NCI-H2196 (cell line): ENCODE measurements at regions not wholly inside any gene's neighbourhood (a gene's known extent, or its start where the extent isn't known, plus 50 kb on each side); places are given as distances from the start of the nearest gene placed in this dataset.
"Not testable (repeated sequence)": the region's sequence is repeated elsewhere in the genome, so short reads cannot be mapped to it uniquely, and the experiment has no call there.

Experiments
- DNase-seq: peaks from one replicate; lab custom pipeline; 2025; ENCODE audit not compliant: unreplicated experiment; lab: John Stamatoyannopoulos, UW

DNA sequence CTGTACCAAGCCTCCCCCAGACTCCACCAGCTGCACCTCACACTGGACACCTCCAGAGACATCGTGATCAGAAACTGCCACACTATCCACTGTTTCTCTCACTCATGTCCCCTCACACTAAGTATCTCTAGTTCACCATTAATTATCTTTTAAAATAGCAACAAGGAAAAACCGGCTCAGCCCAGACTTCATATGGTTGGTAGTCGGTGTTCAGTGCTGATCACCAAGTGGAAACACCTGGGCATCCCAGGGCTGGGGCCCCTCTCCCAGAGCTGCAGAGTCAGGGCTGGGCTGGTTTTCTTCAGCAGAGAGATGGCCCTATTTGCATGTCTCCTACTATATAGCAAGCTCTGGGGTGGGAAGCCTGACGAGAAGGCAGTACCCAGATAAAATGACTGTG, 1140.0 kb downstream of the TMEM121 start:
- DNase-seq = no peak

DNA sequence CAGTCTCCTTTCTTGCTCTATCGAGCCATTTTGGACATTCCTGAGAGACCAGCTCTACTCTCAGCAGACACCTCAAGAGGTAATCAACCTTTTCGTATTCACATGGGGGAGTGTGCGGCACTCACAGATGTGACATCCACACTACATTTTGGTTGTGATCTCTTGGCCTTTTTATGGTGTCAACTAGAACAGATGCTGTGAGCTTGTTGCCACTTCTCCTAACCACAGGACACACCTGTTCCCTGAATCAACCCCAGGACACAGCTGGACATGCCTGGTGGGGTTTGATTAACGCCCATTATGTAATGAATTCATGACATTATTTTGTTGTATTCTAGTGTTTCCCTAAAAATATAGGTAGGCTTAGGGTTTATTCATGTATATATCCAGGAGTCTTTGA, 1143.6 kb downstream of the TMEM121 start:
- DNase-seq = no peak

DNA sequence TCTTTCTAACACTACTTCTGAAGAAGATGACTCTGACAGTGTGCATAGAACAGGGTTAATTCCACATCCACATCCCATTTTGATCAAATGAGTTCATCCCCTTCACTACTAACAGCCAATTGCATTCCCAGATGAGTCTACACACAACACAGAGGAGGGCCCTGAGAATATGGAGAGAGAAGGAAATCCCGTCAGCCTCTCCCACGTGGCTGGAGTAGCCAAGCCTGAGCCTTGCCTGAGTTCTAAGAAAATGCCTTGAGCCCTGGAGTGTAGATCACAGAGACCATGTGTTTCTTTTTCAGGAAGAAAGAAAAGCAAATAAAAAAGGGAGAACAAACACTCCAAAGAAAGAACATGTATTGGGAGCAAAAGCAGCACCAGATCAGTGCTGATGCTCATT, 1147.7 kb downstream of the TMEM121 start:
- DNase-seq = not testable (repeated sequence)

DNA sequence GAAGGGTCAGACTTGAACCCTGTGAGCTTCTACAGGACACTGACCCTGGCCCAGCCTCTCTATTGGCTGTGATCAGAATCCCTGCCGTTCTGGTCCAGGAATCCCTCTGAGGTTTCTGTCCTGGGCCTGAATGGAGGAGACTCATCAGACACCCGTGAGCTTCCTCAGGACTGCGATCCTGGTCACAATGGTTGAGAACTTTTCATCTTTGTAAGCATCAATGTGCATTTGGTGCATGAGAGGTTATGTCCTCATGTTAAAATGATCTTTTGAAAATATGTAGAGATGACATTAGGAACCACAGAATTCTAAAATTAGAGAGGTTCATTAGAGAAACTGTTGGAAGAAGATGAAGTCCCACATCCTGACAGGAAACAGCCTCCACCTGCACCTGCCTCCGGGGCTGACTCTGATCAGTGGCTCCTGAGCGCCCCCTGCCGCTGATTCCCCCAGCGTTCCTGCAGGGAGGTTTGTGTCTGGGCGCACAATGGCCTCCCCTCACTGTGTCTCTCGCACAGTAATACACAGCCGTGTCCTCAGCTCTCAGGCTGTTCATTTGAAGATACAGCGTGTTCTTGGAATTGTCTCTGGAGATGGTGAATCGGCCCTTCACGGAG, 1148.2 kb downstream of the TMEM121 start:
- not testable (repeated sequence) for DNase-seq

DNA sequence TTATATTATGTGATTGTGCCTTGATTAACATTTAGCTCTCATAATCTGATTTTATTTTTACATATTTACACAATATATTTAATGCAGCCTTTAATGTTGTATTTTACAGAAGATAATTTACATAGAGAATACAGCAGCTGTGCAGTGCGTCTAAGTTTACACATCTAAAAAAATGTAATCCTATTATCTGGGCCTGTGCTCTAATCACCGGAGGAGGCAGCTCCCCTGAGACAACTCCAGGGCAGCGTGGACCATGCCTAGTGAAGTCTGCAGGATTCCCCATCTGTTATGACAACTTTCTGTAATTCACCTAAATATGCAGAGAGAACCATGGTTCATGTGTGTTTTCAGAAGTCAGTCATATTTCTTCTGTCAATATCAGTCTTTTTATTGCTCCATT, 1149.3 kb downstream of the TMEM121 start:
- DNase-seq = not testable (repeated sequence)

DNA sequence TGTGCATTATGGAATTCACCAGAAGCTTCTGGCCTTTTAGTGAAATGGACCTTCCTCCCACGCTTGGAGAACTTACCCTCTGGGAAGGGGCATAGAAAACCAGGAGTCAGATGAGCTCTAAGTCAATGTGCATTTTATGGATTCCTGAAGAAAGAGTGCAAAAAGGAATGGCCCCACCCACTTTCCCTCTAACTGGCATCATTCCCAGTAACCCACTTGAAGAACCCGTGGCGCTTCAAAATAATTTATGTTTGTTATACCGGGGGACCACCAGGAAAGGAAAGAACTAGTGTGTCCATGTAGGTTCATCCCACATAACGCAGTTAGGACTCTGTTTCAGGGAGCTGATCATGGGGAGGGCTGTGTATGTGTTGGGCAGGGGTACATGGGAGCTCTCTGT, 1153.4 kb downstream of the TMEM121 start:
- no peak for DNase-seq

DNA sequence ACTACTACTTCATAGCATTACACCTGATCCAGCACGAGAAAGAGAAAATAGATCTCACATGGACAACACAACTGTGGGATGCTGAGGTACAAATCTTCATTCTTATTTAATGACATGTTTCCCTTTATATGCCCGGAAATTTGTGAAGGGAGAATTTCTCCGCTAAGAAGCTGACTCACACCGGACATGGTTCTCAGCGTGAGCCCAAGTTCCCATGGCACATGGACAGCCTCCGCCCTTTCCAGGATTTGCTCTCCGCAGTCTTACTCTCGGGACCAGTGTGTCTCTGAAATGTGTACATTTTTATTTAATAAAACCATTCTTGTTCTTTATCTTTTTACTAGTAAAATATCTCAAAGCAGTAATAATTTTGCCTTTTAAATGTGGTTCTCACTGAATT, 1154.8 kb downstream of the TMEM121 start:
- DNase-seq = no peak

DNA sequence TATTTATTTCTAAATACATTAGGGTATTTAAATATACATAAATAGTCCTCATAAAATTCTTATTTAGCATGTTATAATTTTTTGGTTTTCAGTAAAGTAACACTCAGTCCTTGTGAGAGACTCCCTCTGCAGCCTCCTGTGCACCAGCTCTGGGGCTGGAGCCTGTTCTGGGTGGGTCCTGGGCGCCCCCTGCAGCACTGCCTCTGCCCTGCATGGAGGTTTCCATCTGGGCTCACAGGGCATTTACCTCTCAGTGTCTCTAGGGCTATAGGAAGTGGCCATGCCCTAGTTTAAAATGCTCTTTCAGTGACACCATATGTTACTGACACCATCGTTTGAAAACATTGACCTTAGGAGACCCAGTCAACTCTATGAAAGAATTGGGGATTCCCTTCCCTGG, 1155.2 kb downstream of the TMEM121 start:
- DNase-seq = no peak

DNA sequence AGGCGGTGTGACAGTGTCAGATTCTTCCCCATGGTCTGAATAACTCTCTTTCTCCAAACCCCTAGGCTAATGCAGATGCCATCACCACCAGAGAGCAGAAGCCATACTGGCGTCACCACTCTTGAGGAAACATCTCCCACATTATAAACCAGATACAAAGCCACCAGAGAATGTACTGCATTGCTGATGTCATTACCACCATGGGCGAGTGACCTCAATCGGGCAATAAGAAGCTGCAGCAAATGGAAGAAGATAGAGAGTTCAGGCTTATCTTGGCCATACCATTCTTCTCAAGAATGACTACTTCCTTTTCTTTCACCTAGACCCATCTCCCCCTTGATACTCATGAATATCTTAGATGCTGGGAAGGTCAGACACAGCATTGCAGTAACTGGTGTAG, 1157.2 kb downstream of the TMEM121 start:
- no peak for DNase-seq

DNA sequence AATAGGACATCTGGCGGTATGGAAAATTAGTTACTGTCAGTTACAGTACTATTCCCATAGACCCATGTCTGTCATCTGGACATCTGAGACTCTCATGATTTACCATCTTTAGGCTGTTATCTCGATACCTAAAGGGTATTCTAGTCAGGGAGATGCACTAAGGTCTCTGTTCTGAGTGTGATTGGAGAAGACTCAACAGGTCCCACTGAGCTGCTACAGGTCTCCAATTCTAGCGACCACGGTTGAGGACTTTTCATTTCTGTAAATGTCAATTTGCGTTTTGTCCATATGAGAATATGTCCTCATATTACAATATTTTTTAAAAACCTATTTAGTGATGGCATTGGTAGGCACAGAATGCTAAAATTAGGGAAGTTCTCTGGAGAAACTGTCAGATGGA, 1160.2 kb downstream of the TMEM121 start:
- DNase-seq = no peak

DNA sequence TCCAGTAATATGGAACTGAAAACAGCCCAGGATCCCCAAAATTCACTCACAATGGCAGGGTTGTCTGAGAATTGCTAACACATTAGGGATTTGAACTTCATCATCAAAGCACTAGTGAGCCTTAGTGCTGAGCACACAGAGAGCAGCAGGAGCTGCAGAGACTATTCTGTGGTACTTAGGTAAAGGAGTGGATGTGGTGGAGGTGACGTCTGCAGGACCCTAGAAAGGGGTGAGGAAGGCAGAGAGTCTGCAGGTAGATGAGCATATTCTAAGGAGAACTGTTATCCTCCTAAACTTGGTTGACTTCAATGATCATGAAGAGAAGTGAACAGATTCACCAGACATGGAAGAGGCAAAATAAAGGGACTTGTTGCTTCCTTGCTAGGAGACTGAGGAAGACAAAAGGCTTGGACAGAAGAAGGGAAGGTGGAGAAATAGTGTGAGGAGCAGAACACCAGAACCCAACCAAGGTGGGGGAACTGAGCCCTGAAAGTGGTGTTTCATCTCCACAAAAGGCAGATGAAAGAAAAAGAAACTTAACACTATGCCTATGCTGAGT, 1164.0 kb downstream of the TMEM121 start:
- no peak for DNase-seq

DNA sequence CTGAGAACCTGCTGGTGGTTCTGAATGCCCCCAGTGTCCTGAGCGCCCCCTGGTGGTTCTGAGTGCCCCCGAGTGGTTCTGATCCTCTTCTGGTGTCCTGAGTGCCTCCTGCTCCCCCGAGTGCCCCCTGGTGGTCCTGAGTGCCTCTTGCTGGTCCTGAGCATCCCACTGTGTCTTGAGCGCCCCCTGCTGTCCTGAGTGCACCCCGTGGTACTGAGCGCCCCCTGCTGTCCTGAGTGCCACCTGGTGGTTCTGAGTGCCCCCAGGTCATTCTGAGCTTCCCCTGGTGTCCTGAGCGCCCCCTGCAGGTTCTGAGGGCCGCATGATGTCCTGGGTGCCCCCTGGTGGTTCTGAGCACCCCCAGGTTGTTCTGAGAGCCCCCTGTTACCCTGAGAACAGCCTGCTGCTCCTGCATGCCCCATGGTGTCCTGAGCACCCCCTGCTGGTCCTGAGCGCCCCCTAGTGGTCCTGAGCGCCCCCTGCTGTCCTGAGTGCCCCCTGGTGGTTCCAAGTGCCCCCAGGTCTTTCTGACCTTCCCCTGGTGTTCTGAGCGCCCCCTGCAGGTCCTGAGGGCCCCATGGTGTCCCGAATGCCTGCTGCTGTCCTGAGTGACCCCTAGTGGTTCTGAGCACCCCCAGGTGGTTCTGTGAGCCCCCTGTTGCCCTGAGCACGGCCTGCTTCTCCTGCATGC, 1165.4 kb downstream of the TMEM121 start:
- DNase-seq = no peak

DNA sequence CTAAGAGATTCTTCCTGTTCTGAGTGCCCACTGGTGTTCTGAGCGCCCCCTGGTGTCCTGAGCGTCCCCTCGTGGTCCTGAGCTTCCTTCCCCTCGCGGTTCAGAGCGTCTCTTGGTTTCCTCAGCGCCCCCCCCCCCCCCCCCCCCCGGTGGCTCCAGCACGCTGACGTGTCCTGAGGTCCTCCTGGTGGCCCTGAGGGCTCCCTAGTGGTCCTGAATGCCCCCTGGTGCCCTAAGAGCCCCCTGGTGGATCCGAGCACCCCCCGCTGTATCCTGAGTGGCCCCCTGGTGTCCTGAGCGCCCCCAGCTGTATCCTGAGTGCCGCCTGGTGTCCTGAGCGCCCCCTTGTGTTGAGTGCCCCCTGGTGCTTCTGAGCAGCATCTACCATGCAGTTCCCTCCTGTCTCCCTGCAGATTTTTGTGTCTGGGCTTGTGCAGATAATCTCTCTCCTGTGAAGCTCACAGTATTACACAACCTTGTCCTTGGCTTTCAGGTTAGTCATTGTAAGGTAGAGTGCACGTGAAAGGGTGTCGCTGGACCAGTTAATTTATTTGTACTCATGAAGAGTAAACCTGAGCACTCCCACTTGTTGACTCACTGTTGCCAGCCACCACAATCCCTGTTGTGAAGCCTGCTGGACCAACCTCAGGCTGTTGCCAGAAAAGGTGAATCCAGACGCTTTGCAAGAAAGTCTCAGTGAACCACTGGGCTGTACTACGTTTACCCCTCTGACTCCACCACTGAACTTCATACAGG, 1168.4 kb downstream of the TMEM121 start:
- no peak for DNase-seq

DNA sequence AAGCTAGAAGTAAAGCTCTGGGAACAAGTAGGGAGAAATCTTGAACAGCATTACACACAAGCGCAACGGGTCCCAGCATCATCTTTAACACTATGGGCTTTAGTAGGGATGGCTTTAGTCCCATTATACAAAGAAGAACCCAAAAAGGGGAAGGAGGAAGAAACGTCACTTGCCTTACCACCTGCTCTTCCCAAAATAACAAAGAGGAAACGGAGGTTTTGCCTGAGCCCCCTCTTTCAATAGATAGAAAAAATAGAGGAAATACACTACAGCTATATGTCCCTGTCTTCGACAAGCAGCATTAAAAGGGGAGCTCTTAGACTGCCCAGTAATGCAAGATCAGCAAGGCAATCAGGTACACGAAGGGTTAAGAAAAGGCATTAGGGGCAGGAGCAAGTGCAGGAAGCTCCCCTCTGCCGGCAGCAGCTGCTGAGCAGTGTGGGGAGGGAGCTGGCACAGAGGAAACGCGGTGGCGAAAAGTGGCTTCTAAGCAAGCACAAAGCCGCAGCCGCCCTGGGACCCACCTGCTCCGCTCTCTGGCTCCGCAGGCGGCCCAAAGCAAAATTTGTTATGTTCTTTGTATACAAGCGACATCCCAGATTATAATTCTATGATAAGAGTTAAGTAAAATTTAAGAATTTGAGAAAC, 1172.4 kb downstream of the TMEM121 start:
- not testable (repeated sequence) for DNase-seq

DNA sequence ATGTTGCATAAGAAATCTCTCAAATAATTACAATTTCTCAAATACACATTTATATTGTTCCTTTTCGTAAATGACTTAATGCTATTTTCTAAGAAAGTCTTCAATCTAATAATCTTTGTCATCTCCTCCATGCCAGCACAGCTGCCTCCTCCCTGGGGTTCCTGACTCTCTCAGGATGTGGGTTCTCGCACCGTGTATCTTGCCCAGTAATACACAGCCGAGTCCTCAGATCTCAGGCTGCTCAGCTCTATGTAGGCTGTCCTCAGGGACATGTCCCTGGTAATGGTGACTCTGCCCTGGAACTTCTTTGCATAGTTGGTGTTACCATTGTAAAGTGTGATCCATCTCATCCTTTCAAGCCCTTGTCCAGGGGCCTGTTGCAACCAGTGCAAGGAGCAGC, 1177.3 kb downstream of the TMEM121 start:
- not testable (repeated sequence) for DNase-seq

DNA sequence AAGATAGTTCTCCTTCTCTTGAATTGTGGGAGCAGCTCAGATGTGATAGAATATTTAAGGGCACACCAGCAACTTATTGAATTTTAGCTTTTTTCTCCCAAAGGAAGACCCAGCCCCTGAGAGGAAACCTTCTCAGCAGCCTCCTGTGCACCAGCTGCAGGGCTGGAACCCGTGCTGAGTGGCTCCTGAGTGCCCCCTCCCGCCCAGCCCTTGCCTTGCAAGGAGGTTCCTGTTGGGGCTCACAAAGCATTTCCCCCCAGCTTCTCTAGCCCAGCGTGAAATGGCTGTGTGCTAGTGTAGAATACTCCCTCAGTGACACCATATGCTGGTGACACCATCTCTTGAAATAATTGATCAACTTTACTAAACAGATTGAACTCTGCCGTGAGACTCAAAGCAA, 1180.1 kb downstream of the TMEM121 start:
- not testable (repeated sequence) for DNase-seq

DNA sequence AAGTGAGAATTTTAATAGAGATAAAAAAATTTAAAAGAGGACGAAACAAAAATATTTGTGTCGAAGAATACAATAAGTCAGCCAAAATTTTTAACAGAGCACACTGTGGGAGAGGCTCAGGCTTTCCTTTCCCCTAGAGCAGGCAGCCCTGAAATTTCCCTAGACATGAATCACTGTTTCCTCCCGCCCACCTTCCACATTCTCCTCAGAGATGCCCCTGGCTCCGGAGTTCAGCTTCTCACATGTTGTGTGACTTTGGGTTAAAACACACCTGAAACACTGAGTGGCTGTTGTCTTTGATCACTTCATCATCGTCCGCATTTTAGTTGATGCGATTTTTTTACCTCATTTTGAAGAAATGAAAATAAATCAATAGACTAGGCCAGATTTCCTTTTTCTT, 1183.8 kb downstream of the TMEM121 start:
- not testable (repeated sequence) for DNase-seq

DNA sequence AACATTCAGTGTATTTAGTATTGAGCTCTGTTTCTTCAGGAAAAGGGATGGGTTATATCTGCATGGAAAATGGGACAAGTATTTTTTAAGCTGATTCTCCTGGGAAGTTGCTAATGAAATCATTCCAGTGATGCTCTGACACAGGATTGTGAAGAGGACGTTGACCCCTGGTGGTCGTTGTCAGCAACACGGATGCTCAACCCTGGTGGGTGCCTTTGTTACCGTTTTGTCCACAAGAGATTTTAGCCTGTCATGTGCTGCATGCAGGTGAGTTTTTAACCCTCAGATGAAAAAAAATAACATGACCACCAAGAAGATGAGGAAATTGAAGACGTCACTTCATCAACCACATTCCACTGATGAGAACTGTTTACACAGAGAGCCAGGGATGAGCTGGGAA, 1186.1 kb downstream of the TMEM121 start:
- not testable (repeated sequence) for DNase-seq

DNA sequence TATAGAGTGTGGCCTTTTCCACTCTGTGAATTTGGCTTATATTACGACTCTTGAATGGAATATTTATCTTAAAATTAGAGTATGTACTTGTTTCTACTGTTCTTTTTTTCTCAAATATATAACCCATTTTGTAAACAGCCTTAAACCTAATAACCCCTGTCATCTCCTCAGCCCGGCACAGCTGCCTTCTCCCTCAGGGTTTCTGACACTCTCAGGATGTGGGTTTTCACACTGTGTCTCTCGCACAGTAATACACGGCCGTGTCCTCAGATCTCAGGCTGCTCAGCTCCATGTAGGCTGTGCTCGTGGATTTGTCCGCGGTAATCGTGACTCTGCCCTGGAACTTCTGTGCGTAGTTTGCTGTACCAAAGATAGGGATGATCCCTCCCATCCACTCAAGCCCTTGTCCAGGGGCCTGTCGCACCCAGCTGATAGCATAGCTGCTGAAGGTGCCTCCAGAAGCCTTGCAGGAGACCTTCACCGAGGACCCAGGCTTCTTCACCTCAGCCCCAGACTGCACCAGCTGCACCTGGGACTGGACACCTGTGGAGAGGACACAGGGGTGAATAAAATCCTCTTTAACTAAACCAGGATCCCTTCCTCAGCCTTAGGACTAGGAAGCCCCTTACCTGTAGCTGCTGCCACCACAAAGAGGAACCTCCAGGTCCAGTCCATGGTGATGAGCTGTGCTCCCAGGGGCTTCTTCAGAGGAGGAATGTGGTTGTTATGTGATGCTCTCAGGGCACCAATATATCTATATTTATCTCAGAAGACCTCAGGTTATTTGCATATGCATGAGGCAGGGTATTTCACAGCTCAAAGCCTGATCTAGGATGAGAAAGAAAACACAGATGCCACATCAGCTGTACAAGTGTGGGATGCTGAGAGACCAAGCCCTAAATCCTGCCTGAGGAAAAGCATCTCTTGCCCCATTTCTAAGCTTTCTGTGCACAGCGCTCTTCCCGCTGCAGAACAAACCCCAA, 1188.4 kb downstream of the TMEM121 start:
- not testable (repeated sequence) for DNase-seq

DNA sequence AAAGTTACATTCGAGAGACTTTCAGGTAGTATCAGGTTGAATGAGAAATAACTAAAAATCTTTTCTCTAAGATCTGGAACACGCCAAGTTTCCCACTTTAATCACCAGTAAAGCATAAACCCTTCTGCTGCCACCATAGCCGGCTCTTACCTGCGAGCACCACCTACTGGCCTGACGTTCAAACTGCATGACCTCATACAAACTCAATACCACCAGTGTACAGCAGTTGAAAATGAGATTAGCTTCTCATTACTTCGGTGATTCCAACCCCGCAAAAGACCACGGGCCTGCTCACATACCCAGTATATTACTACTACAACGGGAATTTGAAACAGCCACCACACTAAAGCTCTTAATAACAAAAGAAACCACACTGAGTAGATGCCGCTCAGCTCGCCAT, 1191.2 kb downstream of the TMEM121 start:
- not testable (repeated sequence) for DNase-seq
